ENCODE measurements at regions not wholly inside any gene's neighbourhood (a gene's known extent, or its start where the extent isn't known, plus 50 kb on each side); places are given as distances from the start of the nearest gene placed in this dataset.
"Not testable (repeated sequence)": the region's sequence is repeated elsewhere in the genome, so short reads cannot be mapped to it uniquely, and the experiment has no call there.

- DNase-seq: peak in 1 of 56 donors; percentile 4
These were observed 238.8 kb downstream of the ACTR3 start for GRCh38 chr2:114128725-114129124.

DNA sequence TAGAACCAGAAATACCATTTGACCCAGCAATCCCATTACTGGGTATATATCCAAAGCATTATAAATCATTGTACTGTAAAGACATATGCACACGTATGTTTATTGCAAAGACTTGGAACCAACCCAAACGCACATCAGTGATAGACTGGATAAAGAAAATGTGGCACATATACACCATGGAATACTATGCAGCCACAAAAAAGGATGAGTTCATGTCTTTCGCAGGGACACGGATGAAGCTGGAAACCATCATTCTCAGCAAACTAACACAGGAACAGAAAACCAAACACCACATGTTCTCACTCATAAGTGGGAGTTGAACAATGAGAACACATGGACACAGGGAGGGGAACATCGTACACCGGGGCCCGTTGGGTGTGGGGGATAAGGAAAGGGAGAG, 242.2 kb downstream of the ACTR3 start:
- DNase-seq: not testable (repeated sequence)

GRCh38 chr2:114134146-114134545, 244.3 kb downstream of the ACTR3 start:
- no peak for DNase-seq

DNA sequence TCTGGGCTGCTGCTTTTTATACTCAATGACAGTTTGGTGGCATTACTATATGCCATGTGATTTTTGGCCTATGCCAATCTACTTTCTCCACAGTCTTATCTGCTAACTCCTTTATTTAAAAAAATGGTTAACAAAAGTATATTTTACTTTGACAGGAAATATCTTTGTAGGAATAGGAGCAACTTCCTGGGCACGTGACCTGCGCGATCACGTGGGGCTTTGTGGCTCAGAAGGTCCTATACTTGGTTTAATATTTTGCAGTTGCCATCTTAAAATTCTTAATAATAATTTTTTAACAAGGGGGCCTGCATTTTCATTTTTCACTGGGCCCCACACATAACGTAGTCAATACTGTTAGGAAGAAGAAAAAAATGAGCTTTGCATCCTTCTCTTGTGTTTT, 249.7 kb downstream of the ACTR3 start:
- no peak for DNase-seq

GRCh38 chr2:114156366-114157056, 266.6 kb downstream of the ACTR3 start:
- DNase-seq: no peak

GRCh38 chr2:114157057-114157385, 267.1 kb downstream of the ACTR3 start:
- peak in 1 of 56 donors; percentile 4 for DNase-seq

- no peak for DNase-seq
These were observed 270.5 kb downstream of the ACTR3 start for GRCh38 chr2:114160263-114160981.

DNA sequence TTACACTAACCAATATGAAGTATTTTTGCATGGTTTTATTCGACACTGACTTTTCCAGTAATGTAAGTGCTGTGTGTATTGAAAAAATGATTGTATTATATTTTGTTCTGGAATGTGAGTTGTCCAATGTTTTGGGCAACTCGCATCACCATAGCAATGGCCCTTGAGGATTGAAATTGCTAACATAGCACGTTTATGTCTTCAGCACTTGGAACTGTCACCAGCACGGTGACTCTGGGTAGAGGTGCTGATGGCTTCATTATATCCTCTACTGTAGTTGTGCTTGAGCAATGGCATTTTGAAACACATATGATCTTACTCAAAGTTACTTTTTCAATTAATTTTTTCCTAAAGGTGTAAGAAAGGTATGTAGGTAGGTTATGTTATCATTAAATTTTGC, 271.5 kb downstream of the ACTR3 start:
- DNase-seq: no peak

GRCh38 chr2:114167799-114168198, 274.6 kb upstream of the DPP10 start:
- no peak for DNase-seq

- peak in 1 of 56 donors; percentile 8 for DNase-seq
These were observed 272.4 kb upstream of the DPP10 start for GRCh38 chr2:114170070-114170469.

- no peak for DNase-seq
These were observed 266.9 kb upstream of the DPP10 start for GRCh38 chr2:114175507-114175906.

GRCh38 chr2:114185501-114185900, 256.9 kb upstream of the DPP10 start:
- DNase-seq: no peak

GRCh38 chr2:114192362-114192761, 250.1 kb upstream of the DPP10 start:
- DNase-seq: no peak

DNA sequence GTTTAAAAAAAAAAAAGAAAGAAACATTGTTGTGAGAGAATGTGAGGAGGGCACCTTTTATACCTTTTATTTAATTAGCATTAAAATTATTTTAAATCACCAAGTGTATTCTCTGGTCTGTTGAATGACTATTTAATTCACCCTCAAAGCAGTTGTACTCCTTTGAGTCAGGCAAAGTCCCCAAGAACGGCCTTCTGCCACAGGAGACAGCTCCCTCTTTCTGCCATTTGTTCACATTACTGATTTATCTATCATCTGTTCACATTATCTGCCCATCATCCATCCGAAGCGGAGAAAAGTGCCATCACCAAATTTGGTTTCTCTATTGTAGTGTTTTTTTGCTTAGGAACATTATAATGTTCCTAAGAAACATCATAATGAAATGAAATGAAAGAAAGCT, 240.7 kb upstream of the DPP10 start:
- DNase-seq: no peak

DNA sequence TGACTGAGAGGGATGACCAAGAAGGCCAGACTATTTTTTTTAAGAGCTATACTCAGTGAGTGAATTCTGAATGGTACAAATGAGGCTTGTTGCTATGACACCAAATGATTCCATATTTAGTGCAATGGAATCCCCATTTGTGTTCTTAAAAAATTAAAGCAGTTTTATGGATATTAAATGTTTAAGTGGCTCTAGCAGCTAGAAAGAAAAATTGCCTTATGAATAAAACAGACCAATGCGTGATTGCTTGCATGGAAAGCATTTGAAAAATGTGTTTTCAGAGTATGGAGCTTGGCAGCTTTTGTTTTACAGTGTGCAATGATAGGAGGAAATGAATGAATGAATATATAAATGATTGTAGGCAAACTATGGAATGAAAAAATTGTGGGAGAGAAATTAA, 238.8 kb upstream of the DPP10 start:
- no peak for DNase-seq

- DNase-seq: no peak
These were observed 228.6 kb upstream of the DPP10 start for GRCh38 chr2:114213808-114214207.

GRCh38 chr2:114218383-114218782, 224.1 kb upstream of the DPP10 start:
- DNase-seq: no peak

GRCh38 chr2:114219456-114219855, 223.0 kb upstream of the DPP10 start:
- no peak for DNase-seq

GRCh38 chr2:114222344-114222743, 220.1 kb upstream of the DPP10 start:
- DNase-seq: no peak

DNA sequence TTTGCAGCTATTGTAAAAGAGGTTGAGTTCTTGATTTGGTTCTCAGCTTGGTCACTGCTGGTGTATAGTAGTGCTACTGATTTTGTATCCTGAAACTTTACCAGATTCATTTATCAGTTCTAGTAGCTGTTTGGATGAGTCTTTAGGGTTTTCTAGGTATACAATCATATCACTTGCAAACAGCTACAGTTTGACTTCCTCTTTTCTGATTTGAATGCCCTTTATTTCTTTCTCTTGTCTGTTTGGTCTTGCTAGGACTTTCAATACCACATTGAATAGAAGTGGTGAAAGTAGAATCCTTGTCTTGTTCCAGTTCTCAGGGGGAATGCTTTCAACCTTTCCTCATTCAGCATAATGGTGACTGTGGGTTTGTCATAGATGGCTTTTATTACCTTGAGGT, 210.5 kb upstream of the DPP10 start:
- DNase-seq: no peak

GRCh38 chr2:114237331-114237730, 205.1 kb upstream of the DPP10 start:
- DNase-seq: no peak

- no peak for DNase-seq
These were observed 203.4 kb upstream of the DPP10 start for GRCh38 chr2:114238910-114239559.

GRCh38 chr2:114248648-114249047, 193.8 kb upstream of the DPP10 start:
- DNase-seq: no peak

Measured in amygdala (tissue), 56 donors.